ENCODE measurements at regions not wholly inside any gene's neighbourhood (a gene's known extent, or its start where the extent isn't known, plus 50 kb on each side); places are given as distances from the start of the nearest gene placed in this dataset.

DNA sequence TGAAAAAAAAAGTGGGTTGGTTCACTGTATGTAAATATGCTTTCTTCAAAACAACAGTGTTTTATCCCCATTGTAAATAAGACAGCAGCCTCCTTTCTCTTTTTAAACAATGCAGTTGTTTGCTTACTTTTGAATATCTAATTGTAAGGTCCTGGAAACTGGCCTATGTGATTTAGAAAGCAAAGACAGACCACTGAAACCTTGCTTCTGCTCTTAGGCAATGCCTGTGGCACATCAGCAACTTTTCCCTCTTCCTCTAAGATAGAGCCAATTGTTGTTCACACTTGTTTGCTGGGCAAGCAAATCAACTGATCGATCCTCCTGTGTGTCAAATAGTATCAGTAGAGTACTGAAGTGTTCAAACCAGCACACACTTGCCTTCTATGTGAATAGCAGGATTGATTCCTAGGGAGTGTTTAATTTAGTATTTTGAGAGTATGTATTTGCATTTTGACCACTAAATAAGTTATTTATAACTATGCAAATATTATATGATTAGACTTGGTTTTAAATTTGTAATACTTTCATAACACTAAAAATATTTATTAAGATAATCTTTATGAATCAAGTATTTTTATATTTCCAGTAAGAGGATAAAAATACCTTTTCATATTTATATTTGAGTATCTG lies 55.4 kb upstream of the GRPR start:
- TF ChIP-seq, protein P1, sequence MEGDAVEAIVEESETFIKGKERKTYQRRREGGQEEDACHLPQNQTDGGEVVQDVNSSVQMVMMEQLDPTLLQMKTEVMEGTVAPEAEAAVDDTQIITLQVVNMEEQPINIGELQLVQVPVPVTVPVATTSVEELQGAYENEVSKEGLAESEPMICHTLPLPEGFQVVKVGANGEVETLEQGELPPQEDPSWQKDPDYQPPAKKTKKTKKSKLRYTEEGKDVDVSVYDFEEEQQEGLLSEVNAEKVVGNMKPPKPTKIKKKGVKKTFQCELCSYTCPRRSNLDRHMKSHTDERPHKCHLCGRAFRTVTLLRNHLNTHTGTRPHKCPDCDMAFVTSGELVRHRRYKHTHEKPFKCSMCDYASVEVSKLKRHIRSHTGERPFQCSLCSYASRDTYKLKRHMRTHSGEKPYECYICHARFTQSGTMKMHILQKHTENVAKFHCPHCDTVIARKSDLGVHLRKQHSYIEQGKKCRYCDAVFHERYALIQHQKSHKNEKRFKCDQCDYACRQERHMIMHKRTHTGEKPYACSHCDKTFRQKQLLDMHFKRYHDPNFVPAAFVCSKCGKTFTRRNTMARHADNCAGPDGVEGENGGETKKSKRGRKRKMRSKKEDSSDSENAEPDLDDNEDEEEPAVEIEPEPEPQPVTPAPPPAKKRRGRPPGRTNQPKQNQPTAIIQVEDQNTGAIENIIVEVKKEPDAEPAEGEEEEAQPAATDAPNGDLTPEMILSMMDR (IDR thresholded peaks at IDR 0.05) = no peak

DNA sequence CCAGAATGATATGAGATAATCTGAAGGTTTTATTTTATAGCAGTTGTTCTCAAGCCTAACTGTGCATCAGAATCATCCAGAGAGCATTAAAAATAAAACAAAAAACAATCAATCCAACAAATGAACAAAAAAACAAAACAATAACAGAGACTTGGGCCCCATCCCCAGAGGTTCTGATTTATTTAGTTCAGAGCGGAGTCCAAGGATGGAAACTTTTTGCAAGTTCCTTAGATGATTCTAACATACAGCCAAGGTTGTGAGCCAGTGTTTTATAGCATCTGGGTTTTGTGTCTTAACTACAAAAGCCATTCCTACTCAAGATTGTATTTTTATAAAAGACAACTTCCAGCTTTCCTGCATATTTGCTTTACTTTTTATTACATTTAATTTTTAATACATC lies 59.4 kb upstream of the GRPR start:
- TF ChIP-seq, protein P1 (IDR thresholded peaks at IDR 0.05) = no peak

DNA sequence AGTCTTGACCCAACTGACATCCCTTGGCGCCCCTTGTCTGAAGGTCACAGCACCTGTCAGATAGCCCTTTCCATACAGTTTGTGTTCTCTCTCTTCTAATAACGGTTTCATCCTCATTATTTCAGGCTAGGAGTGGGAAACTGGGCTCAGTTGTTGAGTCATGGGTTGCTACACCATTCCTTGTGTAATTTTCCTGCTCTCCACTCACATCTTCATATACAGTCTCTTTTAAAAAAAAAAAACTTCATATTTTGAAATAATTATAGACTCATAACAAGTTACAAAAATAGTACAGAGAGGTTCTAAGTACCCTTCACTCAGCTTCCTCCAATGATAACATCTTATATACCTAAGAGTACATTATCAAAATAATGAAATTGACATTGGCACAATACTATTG lies 60.2 kb upstream of the GRPR start:
- TF ChIP-seq, protein P1 (IDR thresholded peaks at IDR 0.05) = no peak

DNA sequence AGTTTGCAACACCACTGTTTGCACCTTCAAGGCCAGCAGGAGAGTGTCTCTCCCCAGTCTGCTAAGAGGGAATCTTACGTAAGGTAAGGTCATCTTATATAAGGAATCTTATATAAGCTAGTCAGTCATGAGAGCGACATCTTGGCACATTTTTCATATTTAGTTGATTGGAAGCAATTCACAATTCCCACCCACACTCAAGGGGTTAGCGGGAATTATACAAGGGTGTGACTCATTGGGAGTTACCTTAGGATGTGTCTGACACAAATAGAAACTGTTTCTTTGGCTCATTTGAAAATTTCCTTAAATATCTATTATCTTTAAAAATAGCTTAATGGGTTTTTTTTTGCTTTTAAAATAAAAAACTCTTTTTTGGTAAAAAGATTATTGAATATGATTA lies 62.1 kb upstream of the GRPR start:
- TF ChIP-seq, protein P1 (IDR thresholded peaks at IDR 0.05) = no peak

DNA sequence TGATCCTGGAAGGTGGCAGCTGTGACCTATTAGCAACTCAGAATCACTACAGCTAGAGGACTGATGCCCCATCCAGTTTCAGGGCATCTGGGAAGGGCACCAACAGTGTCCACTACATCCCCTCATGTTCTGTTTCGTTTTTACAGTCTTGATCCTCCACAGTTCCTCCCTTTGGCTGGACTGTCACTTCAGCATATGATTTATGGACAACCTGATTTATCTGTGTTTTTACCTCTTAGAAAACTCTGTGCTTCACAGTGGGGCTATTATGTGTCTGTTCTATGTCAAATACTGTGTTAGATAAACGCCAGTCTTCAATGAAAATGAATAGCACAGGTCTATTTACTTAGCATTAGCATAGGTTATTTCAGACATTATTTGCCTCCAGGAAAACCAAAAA lies 63.1 kb upstream of the GRPR start:
- TF ChIP-seq, protein P1 (IDR thresholded peaks at IDR 0.05) = no peak

DNA sequence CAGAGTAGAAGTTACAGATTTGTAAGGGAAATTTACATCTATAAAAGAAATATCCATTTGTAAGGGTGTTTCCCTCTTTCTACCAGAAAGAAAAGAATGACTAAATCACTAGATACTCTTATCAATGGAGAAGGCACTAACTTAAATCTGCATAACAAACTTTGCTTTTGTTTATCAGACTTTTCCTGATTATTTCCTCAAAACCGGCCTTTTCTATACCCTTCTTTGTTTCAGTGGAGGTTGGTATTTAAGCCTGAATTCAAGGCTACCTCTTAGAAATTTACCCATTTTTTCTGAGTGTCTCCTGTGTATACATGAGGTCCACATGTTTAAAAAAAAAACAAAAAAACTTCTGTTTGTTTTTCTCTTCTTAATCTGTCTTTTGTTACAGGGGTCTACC lies 80.4 kb upstream of the GRPR start:
- TF ChIP-seq, protein P1 (IDR thresholded peaks at IDR 0.05) = no peak

DNA sequence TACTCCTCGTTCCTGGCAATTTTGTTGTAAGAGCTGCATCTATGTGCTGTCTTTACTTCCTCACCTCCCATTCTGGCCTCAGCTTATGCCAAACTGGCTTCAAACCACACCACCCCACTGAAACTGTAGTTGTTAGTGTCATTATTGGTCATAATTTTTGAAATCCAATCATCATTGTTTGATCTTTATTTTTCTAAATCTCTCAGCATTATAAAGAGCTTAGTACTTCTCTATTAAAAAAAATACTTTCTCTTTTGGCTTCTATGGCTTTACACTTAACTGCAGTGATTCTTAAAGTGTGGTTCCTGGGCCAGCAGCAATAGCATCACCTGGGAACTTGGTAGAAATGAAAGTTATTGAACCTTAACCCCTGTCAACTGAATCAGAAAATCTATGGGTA lies 83.5 kb upstream of the GRPR start:
- TF ChIP-seq, protein P1 (IDR thresholded peaks at IDR 0.05) = no peak

DNA sequence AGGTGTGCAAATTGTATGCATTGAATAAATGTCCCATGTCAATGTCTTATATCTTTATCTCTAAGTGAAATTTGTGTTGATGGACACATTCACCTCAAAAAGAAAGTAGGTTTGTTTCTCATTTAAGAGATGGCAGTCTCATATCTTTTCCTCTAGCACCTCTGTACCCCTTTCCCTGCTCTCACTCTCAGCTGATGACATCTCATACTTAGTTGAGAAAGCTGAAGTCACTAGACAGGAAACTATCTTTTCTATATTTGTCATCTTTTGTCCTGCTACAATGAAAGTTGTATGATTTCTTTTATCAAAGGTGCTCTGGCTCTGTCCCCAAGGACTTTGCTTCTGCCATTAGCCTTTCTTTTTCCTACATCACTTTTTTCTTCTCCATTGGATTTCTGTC lies 84.0 kb upstream of the GRPR start:
- TF ChIP-seq, protein P1 (IDR thresholded peaks at IDR 0.05) = no peak

All from LNCAP (cell line).